DMS 273 treated with DMSO at 0.1 percent for 48 hours (cell line): ENCODE measurements at regions not wholly inside any gene's neighbourhood (a gene's known extent, or its start where the extent isn't known, plus 50 kb on each side); places are given as distances from the start of the nearest gene placed in this dataset.
"Not testable (repeated sequence)": the region's sequence is repeated elsewhere in the genome, so short reads cannot be mapped to it uniquely, and the experiment has no call there.

Experiments used
- DNase-seq: peaks from one replicate; lab custom pipeline; 2025; lab: John Stamatoyannopoulos, UW

- no peak for DNase-seq
Observed at GRCh38 chr5:152051499-152052454, 127.1 kb upstream of the GLRA1 start.

GRCh38 chr5:152046361-152046760 is 121.7 kb upstream of the GLRA1 start:
- no peak for DNase-seq

- DNase-seq: not testable (repeated sequence)
Observed at GRCh38 chr5:152038856-152039255, 114.2 kb upstream of the GLRA1 start.

GRCh38 chr5:152026328-152027024 is 101.8 kb upstream of the GLRA1 start:
- not testable (repeated sequence) for DNase-seq

- no peak for DNase-seq
Observed at GRCh38 chr5:152016421-152016820, 91.8 kb upstream of the GLRA1 start.

GRCh38 chr5:152007653-152008335 is 83.1 kb upstream of the GLRA1 start:
- no peak for DNase-seq

- no peak for DNase-seq
Observed at GRCh38 chr5:152004095-152004494, 79.4 kb upstream of the GLRA1 start.
